A673 (cell line): ENCODE measurements at regions not wholly inside any gene's neighbourhood (a gene's known extent, or its start where the extent isn't known, plus 50 kb on each side); places are given as distances from the start of the nearest gene placed in this dataset.

Experiments
- BruUV-seq: library from RNA; stranded (reverse); fragments of 400-500 nt; replicated peaks from 2 replicates; lab custom pipeline; 2021; lab: Mats Ljungman, UMichigan
- CTCF ChIA-PET: fragments of 300-600 bp; sonication (Branson Sonifier 250); formaldehyde crosslinking; loops from one replicate; lab custom pipeline; 2022; ENCODE audit warnings: antibody characterized with exemption; lab: Charles Lee
- POLR2A ChIA-PET: fragments of 300-600 bp; sonication (Branson Sonifier 250); formaldehyde crosslinking; loops from one replicate; lab custom pipeline; 2022; ENCODE audit warnings: antibody characterized with exemption; ENCODE audit not compliant: low non-redundant PET; lab: Charles Lee
- DNase-seq: peaks from one replicate; pipeline ENCODE4 v3.0.0-alpha.2; 2015; ENCODE audit warnings: low spot score
- H3K27ac ChIP-seq: fragments of 200-600 bp; sonication (generic); 2 replicates; pipeline ENCODE4 v1.5.1; 2016; ENCODE audit warnings: mixed run types, low read depth, mild to moderate bottlenecking, mixed read lengths, antibody characterized with exemption, low read length; ENCODE audit not compliant: poor library complexity, severe bottlenecking
- H3K27me3 ChIP-seq: fragments of 200-600 bp; sonication (generic); replicated peaks from 2 replicates; pipeline ENCODE4 v1.6.1; 2017; ENCODE audit warnings: mixed run types, low read depth, mild to moderate bottlenecking, mixed read lengths, antibody characterized with exemption, low read length; ENCODE audit not compliant: insufficient read depth, poor library complexity
- H3K36me3 ChIP-seq: fragments of 200-600 bp; sonication (generic); 2 replicates; pipeline ENCODE4 v1.6.1; 2016; ENCODE audit warnings: mixed run types, mild to moderate bottlenecking, mixed read lengths, antibody characterized with exemption, low read length; ENCODE audit not compliant: insufficient read depth, poor library complexity, severe bottlenecking
- H3K4me1 ChIP-seq: fragments of 200-600 bp; sonication (generic); 2 replicates; pipeline ENCODE4 v1.6.1; 2017; ENCODE audit warnings: mixed run types, mild to moderate bottlenecking, mixed read lengths, antibody characterized with exemption, low read length; ENCODE audit not compliant: insufficient read depth, poor library complexity, severe bottlenecking
- H3K4me3 ChIP-seq: fragments of 200-600 bp; sonication (generic); 2 replicates; pipeline ENCODE4 v1.5.1; 2016; ENCODE audit warnings: low read depth, mixed run types, mild to moderate bottlenecking, mixed read lengths, low read length; ENCODE audit not compliant: poor library complexity, severe bottlenecking
- H3K9me3 ChIP-seq: fragments of 200-600 bp; sonication (generic); 2 replicates; pipeline ENCODE4 v1.6.1; 2016; ENCODE audit warnings: mixed run types, low read depth, mild to moderate bottlenecking, mixed read lengths, antibody characterized with exemption, low read length; ENCODE audit not compliant: poor library complexity, severe bottlenecking
- CTCF ChIP-seq: fragments of 300-800, 200-600 bp; sonication (generic); conservative IDR thresholded peaks from 2 replicates; pipeline ENCODE4 v1.5.1; 2017; ENCODE audit warnings: low read depth, mild to moderate bottlenecking, antibody characterized with exemption, low read length, moderate library complexity, mixed read lengths
- EZH2 ChIP-seq: fragments of 200-600 bp; sonication (generic); IDR thresholded peaks from 2 replicates; pipeline ENCODE4 v1.6.1; 2017; ENCODE audit warnings: borderline replicate concordance, low read depth, mild to moderate bottlenecking, mixed read lengths, antibody characterized with exemption, low read length; ENCODE audit not compliant: poor library complexity, severe bottlenecking
- intact Hi-C: fragments of 100-400 bp; cut with micrococcal nuclease; formaldehyde crosslinking; loops from one replicate; pipeline ENCODE4 v1.10.0; 2022; ENCODE audit not compliant: unreplicated experiment

- Histone ChIP-seq H3K27ac (no peak overlapping the region), H3K36me3 (no peaks in the 10 kb centered on the region), H3K9me3 (no peaks in the 10 kb centered on the region), H3K27me3 (no peaks in the 10 kb centered on the region), H3K4me1 (peaks cover 38% of the 10 kb centered on the region), H3K4me3 (no peak overlapping the region)
- intact Hi-C loops = no loop called here
- POLR2A ChIA-PET = no interaction called here
- DNase-seq = no peak
- CTCF ChIA-PET = no interaction called here
- TF ChIP-seq EZH2 = no peak
- no peak for TF ChIP-seq CTCF
- no TSS peak for BruUV-seq
These were observed 648.0 kb downstream of the SLC4A3 start for GRCh38 chr2:220275454-220275853.

- ChIA-PET POLR2A (no interaction called here), CTCF (no interaction called here)
- intact Hi-C loops = no loop called here
- no peaks in the 10 kb centered on the region for H3K27me3 ChIP-seq
- peaks cover 41% of the 10 kb centered on the region for H3K4me1 ChIP-seq
- no peaks in the 10 kb centered on the region for H3K9me3 ChIP-seq
- no peak for TF ChIP-seq EZH2
- no peak for TF ChIP-seq CTCF
- H3K36me3 ChIP-seq = no peaks in the 10 kb centered on the region
- H3K4me3 ChIP-seq = no peak overlapping the region
- H3K27ac ChIP-seq = no peak overlapping the region
- DNase-seq = no peak
- no TSS peak for BruUV-seq
These were observed 649.5 kb downstream of the SLC4A3 start for GRCh38 chr2:220276741-220277444.

GRCh38 chr2:220277445-220277975 lies 650.1 kb downstream of the SLC4A3 start:
- ChIA-PET POLR2A (no interaction called here), CTCF (no interaction called here)
- TF ChIP-seq CTCF (no peak), EZH2 (no peak)
- Histone ChIP-seq H3K36me3 (no peaks in the 10 kb centered on the region), H3K4me1 (peaks cover 41% of the 10 kb centered on the region), H3K27ac (no peak overlapping the region), H3K27me3 (no peaks in the 10 kb centered on the region), H3K4me3 (no peak overlapping the region), H3K9me3 (no peaks in the 10 kb centered on the region)
- no peak for DNase-seq
- no TSS peak for BruUV-seq
- intact Hi-C loops = no loop called here
